ENCODE measurements at regions not wholly inside any gene's neighbourhood (a gene's known extent, or its start where the extent isn't known, plus 50 kb on each side); places are given as distances from the start of the nearest gene placed in this dataset.

- POLR2A ChIA-PET: no interaction called here
- CTCF ChIA-PET: interaction anchor here (4.5 kb wide), 1 partner anchor 12 kb away, joined by 16 read pairs; no protein-coding TSS in a partner anchor
- no peak for TF ChIP-seq CTCF (IDR thresholded peaks at IDR 0.05; ENCODE audit: control extremely low read depth, extremely low read depth, low read depth, missing control alignments)
- DNase-seq (ENCODE audit: extremely low spot score): no peak
Observed at GRCh38 chr10:125331056-125331455, 170.7 kb upstream of the CTBP2 start.

- ChIA-PET POLR2A (no interaction called here), CTCF (no interaction called here)
- no peak for TF ChIP-seq CTCF (IDR thresholded peaks at IDR 0.05; ENCODE audit: control extremely low read depth, extremely low read depth, low read depth, missing control alignments)
- DNase-seq (ENCODE audit: extremely low spot score): no peak
Observed at GRCh38 chr10:125329056-125329455, 168.7 kb upstream of the CTBP2 start.

GRCh38 chr10:125325326-125325725, 165.0 kb upstream of the CTBP2 start:
- POLR2A ChIA-PET: no interaction called here
- CTCF ChIA-PET: interaction anchor here (0.9 kb wide), 1 partner anchor 13 kb away, joined by 3 read pairs; no protein-coding TSS in a partner anchor
- no peak for DNase-seq (ENCODE audit: extremely low spot score)
- TF ChIP-seq CTCF (IDR thresholded peaks at IDR 0.05; ENCODE audit: control extremely low read depth, extremely low read depth, low read depth, missing control alignments): no peak

GRCh38 chr10:125316436-125316835, 156.1 kb upstream of the CTBP2 start:
- CTCF ChIA-PET: interaction anchor here (1.4 kb wide), 1 partner anchor 23 kb away, joined by 4 read pairs; no protein-coding TSS in a partner anchor
- DNase-seq (ENCODE audit: extremely low spot score): no peak
- POLR2A ChIA-PET: no interaction called here
- TF ChIP-seq CTCF (IDR thresholded peaks at IDR 0.05; ENCODE audit: control extremely low read depth, extremely low read depth, low read depth, missing control alignments): no peak

- TF ChIP-seq CTCF (IDR thresholded peaks at IDR 0.05; ENCODE audit: control extremely low read depth, extremely low read depth, low read depth, missing control alignments): no peak
- POLR2A ChIA-PET: no interaction called here
- no peak for DNase-seq (ENCODE audit: extremely low spot score)
- CTCF ChIA-PET: no interaction called here
Observed at GRCh38 chr10:125300937-125301336, 140.6 kb upstream of the CTBP2 start.

GRCh38 chr10:125299461-125299860, 139.1 kb upstream of the CTBP2 start:
- ChIA-PET POLR2A (no interaction called here), CTCF (no interaction called here)
- TF ChIP-seq CTCF (IDR thresholded peaks at IDR 0.05; ENCODE audit: control extremely low read depth, extremely low read depth, low read depth, missing control alignments): no peak
- DNase-seq (ENCODE audit: extremely low spot score): no peak

- no peak for DNase-seq (ENCODE audit: extremely low spot score)
- no peak for TF ChIP-seq CTCF (IDR thresholded peaks at IDR 0.05; ENCODE audit: control extremely low read depth, extremely low read depth, low read depth, missing control alignments)
- ChIA-PET POLR2A (no interaction called here), CTCF (no interaction called here)
Observed at GRCh38 chr10:125296598-125296997, 136.2 kb upstream of the CTBP2 start.

Measured in GM10248 (cell line).